ENCODE measurements at regions not wholly inside any gene's neighbourhood (a gene's known extent, or its start where the extent isn't known, plus 50 kb on each side); places are given as distances from the start of the nearest gene placed in this dataset.
"Not testable (repeated sequence)": the region's sequence is repeated elsewhere in the genome, so short reads cannot be mapped to it uniquely, and the experiment has no call there.

DNA sequence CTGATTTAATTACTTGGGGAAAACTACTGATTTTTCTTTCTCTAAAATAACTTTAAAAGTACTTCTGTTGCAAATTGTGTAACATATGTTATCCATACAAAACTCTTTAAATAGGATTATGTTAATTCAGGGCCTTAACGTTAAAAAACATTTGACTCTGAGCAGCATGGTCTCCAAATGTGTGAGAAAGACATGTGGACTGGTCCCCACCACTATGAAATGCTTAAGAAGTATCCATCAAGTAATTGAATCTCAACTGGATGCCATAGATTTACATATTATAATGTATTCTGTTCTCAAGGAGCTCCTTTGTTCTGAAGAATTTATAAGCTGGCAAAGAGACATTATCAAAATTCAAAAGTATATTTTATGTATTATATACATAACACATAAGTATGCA is 130.8 kb upstream of the HEY2 start:
- intact Hi-C loops (cut with DNase I) = no loop called here
- H3K36me3 ChIP-seq = no peaks in the 10 kb centered on the region
- no peak for DNase-seq (ENCODE audit: extremely low spot score in 2 of 2)
- H3K27me3 ChIP-seq = no peaks in the 10 kb centered on the region
- no peaks in the 10 kb centered on the region for H3K9me3 ChIP-seq
- no peak for TF ChIP-seq POLR2A (IDR thresholded peaks at IDR 0.05)
- TF ChIP-seq, protein P1, sequence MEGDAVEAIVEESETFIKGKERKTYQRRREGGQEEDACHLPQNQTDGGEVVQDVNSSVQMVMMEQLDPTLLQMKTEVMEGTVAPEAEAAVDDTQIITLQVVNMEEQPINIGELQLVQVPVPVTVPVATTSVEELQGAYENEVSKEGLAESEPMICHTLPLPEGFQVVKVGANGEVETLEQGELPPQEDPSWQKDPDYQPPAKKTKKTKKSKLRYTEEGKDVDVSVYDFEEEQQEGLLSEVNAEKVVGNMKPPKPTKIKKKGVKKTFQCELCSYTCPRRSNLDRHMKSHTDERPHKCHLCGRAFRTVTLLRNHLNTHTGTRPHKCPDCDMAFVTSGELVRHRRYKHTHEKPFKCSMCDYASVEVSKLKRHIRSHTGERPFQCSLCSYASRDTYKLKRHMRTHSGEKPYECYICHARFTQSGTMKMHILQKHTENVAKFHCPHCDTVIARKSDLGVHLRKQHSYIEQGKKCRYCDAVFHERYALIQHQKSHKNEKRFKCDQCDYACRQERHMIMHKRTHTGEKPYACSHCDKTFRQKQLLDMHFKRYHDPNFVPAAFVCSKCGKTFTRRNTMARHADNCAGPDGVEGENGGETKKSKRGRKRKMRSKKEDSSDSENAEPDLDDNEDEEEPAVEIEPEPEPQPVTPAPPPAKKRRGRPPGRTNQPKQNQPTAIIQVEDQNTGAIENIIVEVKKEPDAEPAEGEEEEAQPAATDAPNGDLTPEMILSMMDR (IDR thresholded peaks at IDR 0.05) = no peak
- no peak for TF ChIP-seq POLR2AphosphoS5 (IDR thresholded peaks at IDR 0.05; ENCODE audit: insufficient read depth in 1 of 2, low read depth in 1 of 2)
- no peaks in the 10 kb centered on the region for H3K4me1 ChIP-seq
- H3K4me3 ChIP-seq = no peak overlapping the region
- H3K27ac ChIP-seq = no peak overlapping the region

DNA sequence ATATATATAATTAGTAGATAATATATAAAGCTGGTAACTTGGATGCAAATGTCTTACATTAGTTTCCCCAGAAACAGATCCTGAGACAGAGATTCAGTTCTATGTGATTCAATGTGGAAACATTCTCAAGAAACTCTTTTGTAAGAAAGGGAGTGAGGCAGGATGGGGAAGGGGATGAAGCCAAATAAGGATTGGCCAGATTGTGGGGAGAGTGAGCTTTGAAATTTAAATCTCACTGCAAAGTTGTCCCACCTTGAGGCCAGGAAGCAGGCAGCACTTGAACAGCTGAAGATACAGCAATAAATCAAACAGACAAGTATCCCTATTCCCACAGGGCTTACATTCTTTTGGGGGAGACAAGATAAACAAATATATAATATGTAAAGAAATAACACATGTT is 126.3 kb upstream of the HEY2 start:
- H3K27me3 ChIP-seq = no peaks in the 10 kb centered on the region
- TF ChIP-seq, protein P1 (IDR thresholded peaks at IDR 0.05) = no peak
- no peak for TF ChIP-seq POLR2AphosphoS5 (IDR thresholded peaks at IDR 0.05; ENCODE audit: insufficient read depth in 1 of 2, low read depth in 1 of 2)
- no peak overlapping the region for H3K4me3 ChIP-seq
- intact Hi-C loops (cut with DNase I) = no loop called here
- DNase-seq (ENCODE audit: extremely low spot score in 2 of 2) = no peak
- no peaks in the 10 kb centered on the region for H3K36me3 ChIP-seq
- H3K4me1 ChIP-seq = no peaks in the 10 kb centered on the region
- no peak overlapping the region for H3K27ac ChIP-seq
- no peaks in the 10 kb centered on the region for H3K9me3 ChIP-seq

DNA sequence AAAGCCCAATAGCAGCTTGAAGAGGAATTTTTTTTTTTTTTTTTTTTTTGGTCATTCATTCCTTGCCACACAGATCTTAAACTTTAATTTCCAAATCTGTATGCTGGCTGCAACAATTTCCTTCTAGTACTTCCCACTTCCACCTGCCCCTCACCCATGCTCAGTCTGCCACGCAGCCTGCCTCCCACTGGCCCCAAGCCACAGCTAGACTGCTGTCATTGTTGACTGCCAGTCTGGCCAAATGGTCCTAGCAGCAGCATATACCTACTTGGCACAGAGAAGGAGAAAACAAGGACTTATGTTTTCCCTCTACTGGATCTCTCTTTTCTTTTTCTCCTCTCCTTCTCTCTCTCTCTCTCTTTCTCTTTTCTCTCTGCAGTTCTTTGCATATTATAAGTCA is 118.3 kb upstream of the HEY2 start:
- intact Hi-C loops (cut with DNase I) = no loop called here
- H3K9me3 ChIP-seq = no peaks in the 10 kb centered on the region
- no peak overlapping the region for H3K27ac ChIP-seq
- H3K27me3 ChIP-seq = no peaks in the 10 kb centered on the region
- TF ChIP-seq POLR2A (IDR thresholded peaks at IDR 0.05) (no peak), POLR2AphosphoS5 (IDR thresholded peaks at IDR 0.05; ENCODE audit: insufficient read depth in 1 of 2, low read depth in 1 of 2) (no peak)
- TF ChIP-seq, protein P1 (IDR thresholded peaks at IDR 0.05) = no peak
- DNase-seq (ENCODE audit: extremely low spot score in 2 of 2) = no peak
- H3K4me1 ChIP-seq = no peaks in the 10 kb centered on the region
- no peaks in the 10 kb centered on the region for H3K36me3 ChIP-seq
- H3K4me3 ChIP-seq = no peak overlapping the region

- H3K36me3 ChIP-seq; H3K27ac ChIP-seq; H3K4me3 ChIP-seq; H3K9me3 ChIP-seq; H3K4me1 ChIP-seq; DNase-seq (ENCODE audit: extremely low spot score in 2 of 2); H3K27me3 ChIP-seq; intact Hi-C loops (cut with DNase I): not testable (repeated sequence)
Measured at GRCh38 chr6:125636011-125636410, 113.4 kb upstream of the HEY2 start.

DNA sequence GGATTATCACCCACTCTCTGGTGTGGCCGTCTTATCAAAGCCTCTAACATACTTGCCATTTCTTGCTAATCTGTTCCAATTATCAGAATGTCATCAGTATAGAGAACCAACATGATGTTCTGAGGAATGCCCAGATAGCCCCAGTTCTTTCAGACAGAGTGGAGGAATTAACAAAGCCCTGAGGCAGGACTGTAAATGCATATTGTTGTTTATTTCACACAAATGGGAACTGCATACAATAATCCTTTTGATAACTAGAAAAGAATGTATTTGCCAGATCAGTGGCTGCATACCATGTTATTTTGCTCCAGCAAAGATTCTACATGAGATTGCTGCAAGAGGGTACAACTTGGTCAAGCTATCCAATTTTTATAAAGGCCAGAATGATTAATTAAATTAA is 112.8 kb upstream of the HEY2 start:
- Histone ChIP-seq H3K4me3 (no peak overlapping the region), H3K4me1 (no peaks in the 10 kb centered on the region), H3K27ac (no peak overlapping the region), H3K36me3 (no peaks in the 10 kb centered on the region), H3K9me3 (no peaks in the 10 kb centered on the region), H3K27me3 (no peaks in the 10 kb centered on the region)
- intact Hi-C loops (cut with DNase I) = no loop called here
- DNase-seq (ENCODE audit: extremely low spot score in 2 of 2) = no peak
- no peak for TF ChIP-seq POLR2AphosphoS5 (IDR thresholded peaks at IDR 0.05; ENCODE audit: insufficient read depth in 1 of 2, low read depth in 1 of 2)
- no peak for TF ChIP-seq POLR2A (IDR thresholded peaks at IDR 0.05)
- TF ChIP-seq, protein P1 (IDR thresholded peaks at IDR 0.05) = no peak

DNA sequence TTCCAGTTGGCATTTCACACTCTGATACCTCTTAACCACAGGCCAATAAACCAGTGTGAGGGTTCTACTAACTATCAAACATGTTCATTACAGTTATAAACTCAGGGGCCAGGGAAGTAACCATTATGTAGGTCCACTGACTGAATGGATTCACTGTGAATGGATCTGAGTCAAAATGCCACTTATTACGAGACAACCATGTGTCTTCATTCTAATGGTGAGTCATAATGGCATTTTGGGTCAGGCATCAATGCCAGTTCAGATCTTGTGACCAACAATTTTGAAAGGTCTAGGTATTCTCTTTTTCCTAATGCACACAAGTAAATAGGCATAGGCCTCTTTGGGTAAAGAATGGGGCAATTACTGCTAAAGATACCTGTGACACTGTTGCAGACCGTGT is 112.2 kb upstream of the HEY2 start:
- no peaks in the 10 kb centered on the region for H3K9me3 ChIP-seq
- DNase-seq (ENCODE audit: extremely low spot score in 2 of 2) = no peak
- H3K27ac ChIP-seq = no peak overlapping the region
- no peaks in the 10 kb centered on the region for H3K27me3 ChIP-seq
- TF ChIP-seq POLR2A (IDR thresholded peaks at IDR 0.05) (no peak), POLR2AphosphoS5 (IDR thresholded peaks at IDR 0.05; ENCODE audit: insufficient read depth in 1 of 2, low read depth in 1 of 2) (no peak)
- TF ChIP-seq, protein P1 (IDR thresholded peaks at IDR 0.05) = no peak
- no peak overlapping the region for H3K4me3 ChIP-seq
- intact Hi-C loops (cut with DNase I) = no loop called here
- no peaks in the 10 kb centered on the region for H3K4me1 ChIP-seq
- H3K36me3 ChIP-seq = no peaks in the 10 kb centered on the region

Data from vagina (tissue), 2 donors.